Breast epithelium (tissue), 3 donors: ENCODE measurements at regions not wholly inside any gene's neighbourhood (a gene's known extent, or its start where the extent isn't known, plus 50 kb on each side); places are given as distances from the start of the nearest gene placed in this dataset.

ENCODE experiments used
- CTCF ChIP-seq, 3 donors: fragments of 450-650 bp; IDR thresholded peaks; one replicate each; pipeline ENCODE4 v1.5.1; 2016 to 2017; ENCODE audit warnings: antibody characterized with exemption in 3 of 3, mild to moderate bottlenecking in 3 of 3, moderate library complexity in 3 of 3
- POLR2A ChIP-seq: fragments of 450-650 bp; IDR thresholded peaks from one replicate; pipeline ENCODE4 v1.6.1; 2016; ENCODE audit warnings: antibody characterized with exemption, mild to moderate bottlenecking, moderate library complexity

- no peak for TF ChIP-seq POLR2A
- no peak for TF ChIP-seq CTCF (IDR thresholded peaks at IDR 0.05)
These were observed 556.3 kb upstream of the ANO3 start for GRCh38 chr11:25775603-25776002.
